GM12864 (cell line): ENCODE measurements at regions not wholly inside any gene's neighbourhood (a gene's known extent, or its start where the extent isn't known, plus 50 kb on each side); places are given as distances from the start of the nearest gene placed in this dataset.

ENCODE experiments used
- DNase-seq: peaks from one replicate; pipeline ENCODE4 v3.0.0-alpha.2; 2011; ENCODE audit warnings: low read depth
- H3K4me3 ChIP-seq: 2 replicates; pipeline ENCODE4 v1.5.1; 2011; ENCODE audit warnings: mild to moderate bottlenecking, low read depth, low read length, control low read depth
- TF ChIP-seq, protein P1 (sequence below): IDR thresholded peaks from 2 replicates; pipeline ENCODE4 v1.5.1; 2011; ENCODE audit warnings: low read depth, mild to moderate bottlenecking, moderate library complexity, low read length, control low read depth, inconsistent platforms; ENCODE audit errors: missing control alignments

DNA sequence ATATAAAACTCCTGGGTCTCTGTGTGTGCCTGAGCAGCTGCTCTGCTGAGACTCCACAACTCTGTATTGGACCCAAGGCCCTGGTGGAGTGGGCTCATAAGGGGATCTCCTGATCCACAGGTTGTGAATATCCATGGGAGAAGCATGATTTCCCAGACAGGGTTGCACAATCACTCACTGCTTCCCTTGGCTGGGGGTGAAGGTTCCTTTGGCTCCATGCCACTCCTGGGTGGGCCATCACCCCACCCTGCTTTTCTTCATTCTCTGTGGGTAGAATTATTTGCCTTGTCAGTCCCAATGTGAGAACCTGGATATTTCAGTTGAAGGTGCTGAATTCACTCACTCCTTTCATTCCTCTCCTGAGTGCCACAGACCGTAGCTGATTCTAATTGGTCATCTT lies 205.2 kb upstream of the TMEM260 start:
- TF ChIP-seq, protein P1, sequence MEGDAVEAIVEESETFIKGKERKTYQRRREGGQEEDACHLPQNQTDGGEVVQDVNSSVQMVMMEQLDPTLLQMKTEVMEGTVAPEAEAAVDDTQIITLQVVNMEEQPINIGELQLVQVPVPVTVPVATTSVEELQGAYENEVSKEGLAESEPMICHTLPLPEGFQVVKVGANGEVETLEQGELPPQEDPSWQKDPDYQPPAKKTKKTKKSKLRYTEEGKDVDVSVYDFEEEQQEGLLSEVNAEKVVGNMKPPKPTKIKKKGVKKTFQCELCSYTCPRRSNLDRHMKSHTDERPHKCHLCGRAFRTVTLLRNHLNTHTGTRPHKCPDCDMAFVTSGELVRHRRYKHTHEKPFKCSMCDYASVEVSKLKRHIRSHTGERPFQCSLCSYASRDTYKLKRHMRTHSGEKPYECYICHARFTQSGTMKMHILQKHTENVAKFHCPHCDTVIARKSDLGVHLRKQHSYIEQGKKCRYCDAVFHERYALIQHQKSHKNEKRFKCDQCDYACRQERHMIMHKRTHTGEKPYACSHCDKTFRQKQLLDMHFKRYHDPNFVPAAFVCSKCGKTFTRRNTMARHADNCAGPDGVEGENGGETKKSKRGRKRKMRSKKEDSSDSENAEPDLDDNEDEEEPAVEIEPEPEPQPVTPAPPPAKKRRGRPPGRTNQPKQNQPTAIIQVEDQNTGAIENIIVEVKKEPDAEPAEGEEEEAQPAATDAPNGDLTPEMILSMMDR = no peak
- no peak for DNase-seq
- H3K4me3 ChIP-seq = no peak overlapping the region

DNA sequence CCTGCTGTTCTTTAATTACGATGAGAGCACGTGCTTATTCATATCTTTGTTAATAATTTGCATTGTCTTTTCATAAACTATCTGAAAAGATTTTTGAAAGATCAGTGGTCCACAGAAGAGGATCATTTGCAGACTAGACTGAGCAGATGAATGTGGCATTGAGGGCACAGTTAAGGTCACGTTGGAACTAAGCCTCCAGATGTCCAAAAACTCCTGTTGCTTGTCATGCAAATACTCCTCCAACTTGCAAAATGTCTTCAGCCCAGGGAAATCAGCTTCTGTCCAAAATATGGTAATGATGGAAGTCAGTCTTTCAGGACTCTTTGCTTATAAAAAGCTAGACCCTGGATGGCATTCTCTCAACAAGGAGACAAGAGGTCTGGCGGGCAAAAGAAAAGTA lies 201.6 kb upstream of the TMEM260 start:
- no peak for DNase-seq
- H3K4me3 ChIP-seq = no peak overlapping the region
- TF ChIP-seq, protein P1 = no peak

GRCh38 chr14:56378475-56378877 lies 201.1 kb upstream of the TMEM260 start:
- H3K4me3 ChIP-seq = no peak overlapping the region
- TF ChIP-seq, protein P1 = no peak
- no peak for DNase-seq

DNA sequence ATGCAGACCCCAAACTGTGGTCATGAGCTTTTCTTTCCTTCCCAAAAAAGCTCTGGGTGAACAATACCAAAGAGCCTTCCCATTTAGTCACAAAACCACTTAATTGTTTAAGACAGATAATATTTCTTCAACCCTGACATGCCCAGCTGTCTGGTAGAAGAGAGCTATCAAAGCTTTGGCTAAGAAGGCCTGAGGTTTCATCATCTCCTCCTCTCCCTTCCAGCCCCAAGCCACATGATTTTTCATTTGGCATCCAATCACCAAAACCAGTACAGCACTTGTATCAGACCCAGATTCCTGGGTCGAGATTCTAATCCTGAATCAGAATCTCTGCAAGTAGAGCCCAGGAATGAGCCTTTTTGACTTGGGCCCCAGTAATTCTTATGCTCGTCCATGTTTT lies 199.6 kb upstream of the TMEM260 start:
- no peak for DNase-seq
- TF ChIP-seq, protein P1 = no peak
- H3K4me3 ChIP-seq = no peak overlapping the region

- DNase-seq = no peak
- no peak overlapping the region for H3K4me3 ChIP-seq
- TF ChIP-seq, protein P1 = no peak
Measured at GRCh38 chr14:56386024-56386423, 193.6 kb upstream of the TMEM260 start.

DNA sequence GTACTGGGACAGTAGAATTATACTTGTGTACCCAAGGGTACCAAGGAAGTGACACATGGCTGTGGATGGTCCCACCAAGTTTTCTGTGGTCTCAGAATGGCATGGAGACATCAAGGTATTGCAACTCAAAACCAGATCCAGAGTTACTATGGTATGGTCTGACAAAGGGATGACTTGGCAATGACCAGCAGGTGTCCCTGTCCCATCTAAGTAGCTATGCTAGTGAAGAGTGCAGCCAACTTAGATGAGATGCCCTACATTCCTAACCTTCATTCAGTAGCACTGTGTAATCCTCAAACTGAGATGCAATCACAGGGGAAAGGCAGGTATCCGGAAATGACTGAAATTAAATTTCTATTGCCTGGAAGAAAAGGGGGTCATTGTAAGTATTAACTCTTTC lies 188.7 kb upstream of the TMEM260 start:
- DNase-seq = no peak
- H3K4me3 ChIP-seq = no peak overlapping the region
- TF ChIP-seq, protein P1 = no peak

- no peak for DNase-seq
- TF ChIP-seq, protein P1 = no peak
- no peak overlapping the region for H3K4me3 ChIP-seq
Measured at GRCh38 chr14:56394826-56395530, 184.6 kb upstream of the TMEM260 start.
